ENCODE measurements at regions not wholly inside any gene's neighbourhood (a gene's known extent, or its start where the extent isn't known, plus 50 kb on each side); places are given as distances from the start of the nearest gene placed in this dataset.

GRCh38 chr1:115567431-115567830, 74.3 kb upstream of the VANGL1 start:
- TF ChIP-seq TAF1 (IDR thresholded peaks at IDR 0.05; ENCODE audit: borderline replicate concordance, insufficient read depth, low read length): no peak
- TF ChIP-seq POLR2AphosphoS5 (IDR thresholded peaks at IDR 0.05; ENCODE audit: low read depth, low read length): no peak
- TF ChIP-seq SIN3A (IDR thresholded peaks at IDR 0.05; ENCODE audit: borderline replicate concordance, insufficient read depth, low read length): no peak
- TF ChIP-seq FOXP2 (optimal IDR thresholded peaks at IDR 0.05; ENCODE audit: borderline replicate concordance, extremely low read depth, extremely low read length, insufficient read depth): no peak
- no peak for TF ChIP-seq REST (IDR thresholded peaks at IDR 0.05; ENCODE audit: insufficient read depth in 1 of 2, low read depth in 2 of 2, low read length in 2 of 2)
